ENCODE measurements at regions not wholly inside any gene's neighbourhood (a gene's known extent, or its start where the extent isn't known, plus 50 kb on each side); places are given as distances from the start of the nearest gene placed in this dataset.
"Not testable (repeated sequence)": the region's sequence is repeated elsewhere in the genome, so short reads cannot be mapped to it uniquely, and the experiment has no call there.

DNA sequence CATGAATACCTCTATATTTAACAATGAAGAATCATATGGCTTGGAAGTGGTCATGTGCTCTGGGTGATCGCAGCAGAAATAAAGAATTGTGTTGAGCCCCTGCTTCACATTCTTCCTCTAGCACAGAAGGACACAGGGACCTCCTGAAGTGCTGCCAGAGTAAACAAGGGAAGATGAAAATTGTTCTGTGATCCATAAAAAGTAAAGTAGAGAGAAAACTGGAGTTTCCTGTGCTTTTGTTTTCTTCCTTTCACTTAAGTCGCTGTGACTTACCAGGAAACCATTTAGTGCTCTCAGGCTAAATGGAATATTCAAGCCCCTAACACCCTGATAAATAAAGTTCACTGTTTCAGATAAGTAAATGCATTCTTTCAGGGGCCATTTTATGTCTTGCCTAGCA lies 1173.6 kb upstream of the CHAC2 start:
- H3K9ac ChIP-seq (ENCODE audit: control insufficient read depth, extremely low read depth, insufficient read depth, low read length): no peak overlapping the region
- H3K79me2 ChIP-seq (ENCODE audit: control insufficient read depth, insufficient read depth, low read length): no peaks in the 10 kb centered on the region
- no peak for FAIRE-seq
- TF ChIP-seq EZH2 (IDR thresholded peaks at IDR 0.05; ENCODE audit: low read length) (no peak), CTCF (optimal IDR thresholded peaks at IDR 0.05 in 1 of 3, IDR thresholded peaks at IDR 0.05 in 1 of 3, conservative IDR thresholded peaks at IDR 0.05 in 1 of 3; ENCODE audit: extremely low read depth in 1 of 3, insufficient read depth in 2 of 3, low read length in 3 of 3) (no peak)
- H4K20me1 ChIP-seq (ENCODE audit: control insufficient read depth, extremely low read depth, insufficient read depth, low read length): no peaks in the 10 kb centered on the region
- no peak overlapping the region for H3K4me2 ChIP-seq (ENCODE audit: control insufficient read depth, extremely low read depth, insufficient read depth, low read depth, low read length)
- no peak overlapping the region for H3K4me3 ChIP-seq (ENCODE audit: control insufficient read depth in 2 of 3, extremely low read depth in 1 of 3, insufficient read depth in 2 of 3, low read depth in 1 of 3, low read length in 3 of 3)
- no peaks in the 10 kb centered on the region for H3K4me1 ChIP-seq (ENCODE audit: control insufficient read depth, extremely low read depth, insufficient read depth, low read length)
- H3K9me1 ChIP-seq (ENCODE audit: control insufficient read depth, extremely low read depth, insufficient read depth, low read length): no peaks in the 10 kb centered on the region
- H3K36me3 ChIP-seq (ENCODE audit: control insufficient read depth in 2 of 2, extremely low read depth in 1 of 2, insufficient read depth in 2 of 2, low read length in 2 of 2): no peaks in the 10 kb centered on the region
- H2AFZ ChIP-seq (ENCODE audit: control insufficient read depth, low read length): no peak overlapping the region
- dilution Hi-C loops (cut with MboI; ENCODE audit: extremely low pct_ligation_motif_present, low sequenced_read_pairs): no loop called here
- DNase-seq (ENCODE audit: low read depth, low spot score): no peak
- no peak overlapping the region for H3K27ac ChIP-seq (ENCODE audit: control insufficient read depth, insufficient read depth, low read length)
- H3K9me3 ChIP-seq (ENCODE audit: control insufficient read depth, low read depth, low read length): no peaks in the 10 kb centered on the region
- no peaks in the 10 kb centered on the region for H3K27me3 ChIP-seq (ENCODE audit: control insufficient read depth, extremely low read depth, insufficient read depth, low read length)

GRCh38 chr2:52584071-52584470 lies 1183.5 kb upstream of the CHAC2 start:
- H3K9me1 ChIP-seq (ENCODE audit: control insufficient read depth, extremely low read depth, insufficient read depth, low read length); H3K9me3 ChIP-seq (ENCODE audit: control insufficient read depth, low read depth, low read length); H3K27ac ChIP-seq (ENCODE audit: control insufficient read depth, insufficient read depth, low read length); H2AFZ ChIP-seq (ENCODE audit: control insufficient read depth, low read length); H3K36me3 ChIP-seq (ENCODE audit: control insufficient read depth in 2 of 2, extremely low read depth in 1 of 2, insufficient read depth in 2 of 2, low read length in 2 of 2); FAIRE-seq; H3K9ac ChIP-seq (ENCODE audit: control insufficient read depth, extremely low read depth, insufficient read depth, low read length); H3K4me2 ChIP-seq (ENCODE audit: control insufficient read depth, extremely low read depth, insufficient read depth, low read depth, low read length); H4K20me1 ChIP-seq (ENCODE audit: control insufficient read depth, extremely low read depth, insufficient read depth, low read length); H3K79me2 ChIP-seq (ENCODE audit: control insufficient read depth, insufficient read depth, low read length); H3K27me3 ChIP-seq (ENCODE audit: control insufficient read depth, extremely low read depth, insufficient read depth, low read length); H3K4me3 ChIP-seq (ENCODE audit: control insufficient read depth in 2 of 3, extremely low read depth in 1 of 3, insufficient read depth in 2 of 3, low read depth in 1 of 3, low read length in 3 of 3); dilution Hi-C loops (cut with MboI; ENCODE audit: extremely low pct_ligation_motif_present, low sequenced_read_pairs); H3K4me1 ChIP-seq (ENCODE audit: control insufficient read depth, extremely low read depth, insufficient read depth, low read length); DNase-seq (ENCODE audit: low read depth, low spot score): not testable (repeated sequence)

DNA sequence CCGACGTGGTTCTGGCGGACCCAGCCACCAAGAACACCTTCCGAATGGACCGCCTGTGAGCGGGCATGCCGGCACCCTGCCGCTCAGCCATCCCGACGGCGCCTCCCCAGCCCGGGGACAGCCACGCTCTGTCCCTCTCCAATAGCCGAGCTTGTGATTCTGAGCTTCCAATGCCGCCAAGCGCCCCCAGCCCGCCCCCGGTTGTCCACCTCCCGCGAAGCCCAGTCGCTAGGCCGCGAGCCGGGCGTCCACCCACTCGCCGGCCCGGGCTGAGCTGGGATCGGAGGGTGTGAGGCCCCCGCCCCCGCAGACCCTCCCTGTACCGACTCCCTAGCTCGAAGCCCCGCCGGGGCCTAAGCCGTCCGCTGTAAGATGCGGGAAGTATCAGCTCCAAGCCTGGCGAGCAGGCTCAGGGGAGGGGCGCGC lies 1195.1 kb upstream of the CHAC2 start:
- Histone ChIP-seq H3K9me1 (ENCODE audit: control insufficient read depth, extremely low read depth, insufficient read depth, low read length) (no peaks in the 10 kb centered on the region), H3K79me2 (ENCODE audit: control insufficient read depth, insufficient read depth, low read length) (no peaks in the 10 kb centered on the region), H3K9me3 (ENCODE audit: control insufficient read depth, low read depth, low read length) (no peaks in the 10 kb centered on the region), H2AFZ (ENCODE audit: control insufficient read depth, low read length) (no peak overlapping the region), H3K27ac (ENCODE audit: control insufficient read depth, insufficient read depth, low read length) (no peak overlapping the region), H3K27me3 (ENCODE audit: control insufficient read depth, extremely low read depth, insufficient read depth, low read length) (no peaks in the 10 kb centered on the region), H3K4me2 (ENCODE audit: control insufficient read depth, extremely low read depth, insufficient read depth, low read depth, low read length) (no peak overlapping the region), H3K36me3 (ENCODE audit: control insufficient read depth in 2 of 2, extremely low read depth in 1 of 2, insufficient read depth in 2 of 2, low read length in 2 of 2) (no peaks in the 10 kb centered on the region), H4K20me1 (ENCODE audit: control insufficient read depth, extremely low read depth, insufficient read depth, low read length) (no peaks in the 10 kb centered on the region), H3K9ac (ENCODE audit: control insufficient read depth, extremely low read depth, insufficient read depth, low read length) (no peak overlapping the region), H3K4me1 (ENCODE audit: control insufficient read depth, extremely low read depth, insufficient read depth, low read length) (no peaks in the 10 kb centered on the region), H3K4me3 (ENCODE audit: control insufficient read depth in 2 of 3, extremely low read depth in 1 of 3, insufficient read depth in 2 of 3, low read depth in 1 of 3, low read length in 3 of 3) (no peak overlapping the region)
- TF ChIP-seq EZH2 (IDR thresholded peaks at IDR 0.05; ENCODE audit: low read length): no peak
- no peak for TF ChIP-seq CTCF (optimal IDR thresholded peaks at IDR 0.05 in 1 of 3, IDR thresholded peaks at IDR 0.05 in 1 of 3, conservative IDR thresholded peaks at IDR 0.05 in 1 of 3; ENCODE audit: extremely low read depth in 1 of 3, insufficient read depth in 2 of 3, low read length in 3 of 3)
- dilution Hi-C loops (cut with MboI; ENCODE audit: extremely low pct_ligation_motif_present, low sequenced_read_pairs): no loop called here
- FAIRE-seq: no peak
- no peak for DNase-seq (ENCODE audit: low read depth, low spot score)
